ENCODE measurements at regions not wholly inside any gene's neighbourhood (a gene's known extent, or its start where the extent isn't known, plus 50 kb on each side); places are given as distances from the start of the nearest gene placed in this dataset.

GRCh38 chr4:159520074-159520473 lies 417.2 kb downstream of the RAPGEF2 start:
- H3K27ac ChIP-seq (ENCODE audit: low read length): no peak overlapping the region
- no peak overlapping the region for H3K4me3 ChIP-seq (ENCODE audit: low read depth in 1 of 2, low read length in 2 of 2)
- no peak overlapping the region for H2AFZ ChIP-seq (ENCODE audit: low read depth, low read length)
- H3K27me3 ChIP-seq (ENCODE audit: insufficient read depth, low read length, poor library complexity): no peaks in the 10 kb centered on the region
- H3K36me3 ChIP-seq (ENCODE audit: insufficient read depth, low read length): no peaks in the 10 kb centered on the region
- no peaks in the 10 kb centered on the region for H3K4me1 ChIP-seq (ENCODE audit: insufficient read depth, low read length)
- H3K9me3 ChIP-seq (ENCODE audit: insufficient read depth, low read length, severe bottlenecking): no peaks in the 10 kb centered on the region
- H4K20me1 ChIP-seq (ENCODE audit: insufficient read depth, low read length): no peaks in the 10 kb centered on the region
- H3K9ac ChIP-seq (ENCODE audit: low read depth, low read length): no peak overlapping the region
- DNase-seq (no peak), ATAC-seq (ENCODE audit: insufficient read depth, low read depth) (no peak)
- no peak overlapping the region for H3K4me2 ChIP-seq (ENCODE audit: insufficient read depth, low read length)
- H3K79me2 ChIP-seq (ENCODE audit: insufficient read depth, low read length): no peaks in the 10 kb centered on the region
- no peak for TF ChIP-seq EZH2 (IDR thresholded peaks at IDR 0.05; ENCODE audit: borderline replicate concordance, low read depth, low read length, severe bottlenecking)
- TF ChIP-seq, protein P1, sequence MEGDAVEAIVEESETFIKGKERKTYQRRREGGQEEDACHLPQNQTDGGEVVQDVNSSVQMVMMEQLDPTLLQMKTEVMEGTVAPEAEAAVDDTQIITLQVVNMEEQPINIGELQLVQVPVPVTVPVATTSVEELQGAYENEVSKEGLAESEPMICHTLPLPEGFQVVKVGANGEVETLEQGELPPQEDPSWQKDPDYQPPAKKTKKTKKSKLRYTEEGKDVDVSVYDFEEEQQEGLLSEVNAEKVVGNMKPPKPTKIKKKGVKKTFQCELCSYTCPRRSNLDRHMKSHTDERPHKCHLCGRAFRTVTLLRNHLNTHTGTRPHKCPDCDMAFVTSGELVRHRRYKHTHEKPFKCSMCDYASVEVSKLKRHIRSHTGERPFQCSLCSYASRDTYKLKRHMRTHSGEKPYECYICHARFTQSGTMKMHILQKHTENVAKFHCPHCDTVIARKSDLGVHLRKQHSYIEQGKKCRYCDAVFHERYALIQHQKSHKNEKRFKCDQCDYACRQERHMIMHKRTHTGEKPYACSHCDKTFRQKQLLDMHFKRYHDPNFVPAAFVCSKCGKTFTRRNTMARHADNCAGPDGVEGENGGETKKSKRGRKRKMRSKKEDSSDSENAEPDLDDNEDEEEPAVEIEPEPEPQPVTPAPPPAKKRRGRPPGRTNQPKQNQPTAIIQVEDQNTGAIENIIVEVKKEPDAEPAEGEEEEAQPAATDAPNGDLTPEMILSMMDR (IDR thresholded peaks at IDR 0.05; ENCODE audit: borderline replicate concordance, extremely low read depth, low read length, poor library complexity, severe bottlenecking): no peak

DNA sequence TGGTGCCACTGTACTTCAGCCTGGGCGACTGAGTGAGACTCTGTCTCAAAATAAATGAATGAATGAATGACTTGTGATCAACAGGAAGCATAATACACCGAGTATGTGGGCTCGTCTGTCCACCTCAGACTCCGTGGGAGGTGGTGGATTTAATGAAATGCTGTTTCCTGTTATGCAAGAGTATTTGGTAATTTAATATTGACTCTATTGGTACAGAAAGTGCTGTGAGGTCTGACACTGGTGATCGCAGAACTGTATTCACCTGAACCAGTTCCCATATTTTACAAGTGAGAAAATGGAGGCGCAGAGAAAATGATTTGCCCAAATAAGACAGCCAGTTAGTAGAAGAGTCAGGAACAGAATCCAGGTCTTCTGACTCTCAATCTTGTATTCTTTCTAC lies 423.3 kb downstream of the RAPGEF2 start:
- ATAC-seq (ENCODE audit: insufficient read depth, low read depth) (no peak), DNase-seq (no peak)
- H3K79me2 ChIP-seq (ENCODE audit: insufficient read depth, low read length): no peaks in the 10 kb centered on the region
- no peaks in the 10 kb centered on the region for H3K9me3 ChIP-seq (ENCODE audit: insufficient read depth, low read length, severe bottlenecking)
- H3K4me3 ChIP-seq (ENCODE audit: low read depth in 1 of 2, low read length in 2 of 2): no peak overlapping the region
- H4K20me1 ChIP-seq (ENCODE audit: insufficient read depth, low read length): no peaks in the 10 kb centered on the region
- no peaks in the 10 kb centered on the region for H3K36me3 ChIP-seq (ENCODE audit: insufficient read depth, low read length)
- H3K4me1 ChIP-seq (ENCODE audit: insufficient read depth, low read length): no peaks in the 10 kb centered on the region
- no peak for TF ChIP-seq EZH2 (IDR thresholded peaks at IDR 0.05; ENCODE audit: borderline replicate concordance, low read depth, low read length, severe bottlenecking)
- TF ChIP-seq, protein P1 (IDR thresholded peaks at IDR 0.05; ENCODE audit: borderline replicate concordance, extremely low read depth, low read length, poor library complexity, severe bottlenecking): no peak
- H2AFZ ChIP-seq (ENCODE audit: low read depth, low read length): no peak overlapping the region
- no peaks in the 10 kb centered on the region for H3K27me3 ChIP-seq (ENCODE audit: insufficient read depth, low read length, poor library complexity)
- H3K4me2 ChIP-seq (ENCODE audit: insufficient read depth, low read length): no peak overlapping the region
- no peak overlapping the region for H3K9ac ChIP-seq (ENCODE audit: low read depth, low read length)
- no peak overlapping the region for H3K27ac ChIP-seq (ENCODE audit: low read length)

DNA sequence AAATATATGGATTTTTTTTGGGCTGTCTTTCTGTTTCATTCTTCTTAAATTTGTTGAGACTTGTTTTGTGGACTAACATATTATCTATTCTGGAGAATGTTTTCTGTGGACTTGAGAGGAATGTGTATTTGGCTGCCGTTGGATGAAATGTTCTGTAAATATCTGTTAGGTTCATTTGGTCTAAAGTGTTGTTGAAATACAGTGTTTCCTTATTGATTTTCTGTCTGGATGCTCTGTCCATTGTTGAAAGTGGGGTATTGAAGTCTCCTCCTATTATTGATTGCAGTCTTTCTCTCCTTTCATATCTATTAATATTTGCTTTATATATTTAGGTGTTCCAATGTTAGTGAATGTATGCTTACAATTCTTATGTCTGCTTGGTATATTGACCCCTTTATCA lies 431.8 kb downstream of the RAPGEF2 start:
- Histone ChIP-seq H3K27ac (ENCODE audit: low read length) (no peak overlapping the region), H3K4me1 (ENCODE audit: insufficient read depth, low read length) (no peaks in the 10 kb centered on the region), H3K4me3 (ENCODE audit: low read depth in 1 of 2, low read length in 2 of 2) (no peak overlapping the region), H2AFZ (ENCODE audit: low read depth, low read length) (no peak overlapping the region), H3K27me3 (ENCODE audit: insufficient read depth, low read length, poor library complexity) (no peaks in the 10 kb centered on the region), H3K9me3 (ENCODE audit: insufficient read depth, low read length, severe bottlenecking) (no peaks in the 10 kb centered on the region), H3K9ac (ENCODE audit: low read depth, low read length) (no peak overlapping the region), H3K79me2 (ENCODE audit: insufficient read depth, low read length) (no peaks in the 10 kb centered on the region), H3K4me2 (ENCODE audit: insufficient read depth, low read length) (no peak overlapping the region), H3K36me3 (ENCODE audit: insufficient read depth, low read length) (no peaks in the 10 kb centered on the region), H4K20me1 (ENCODE audit: insufficient read depth, low read length) (no peaks in the 10 kb centered on the region)
- TF ChIP-seq, protein P1 (IDR thresholded peaks at IDR 0.05; ENCODE audit: borderline replicate concordance, extremely low read depth, low read length, poor library complexity, severe bottlenecking): no peak
- TF ChIP-seq EZH2 (IDR thresholded peaks at IDR 0.05; ENCODE audit: borderline replicate concordance, low read depth, low read length, severe bottlenecking): no peak
- no peak for DNase-seq
- no peak for ATAC-seq (ENCODE audit: insufficient read depth, low read depth)

DNA sequence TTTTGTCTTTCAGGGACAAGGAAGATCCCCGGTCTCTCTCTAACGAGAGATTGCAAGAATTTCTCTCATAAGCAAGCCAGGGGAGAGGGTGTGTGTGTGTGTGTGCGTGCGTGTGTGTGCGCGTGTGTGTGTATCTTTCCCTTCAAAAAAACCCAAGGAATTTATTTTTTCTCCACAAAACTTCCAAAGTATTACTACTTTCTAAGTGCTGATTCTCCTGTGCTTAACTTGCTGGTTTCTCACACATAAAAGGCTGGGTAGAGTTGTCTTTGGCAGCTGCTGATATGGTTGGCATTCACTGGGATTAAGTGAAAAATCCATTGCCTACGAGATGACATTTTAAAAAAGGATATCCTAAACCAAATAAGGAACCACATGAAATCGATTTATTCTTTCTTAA lies 435.7 kb downstream of the RAPGEF2 start:
- H3K4me3 ChIP-seq (ENCODE audit: low read depth in 1 of 2, low read length in 2 of 2): no peak overlapping the region
- TF ChIP-seq, protein P1 (IDR thresholded peaks at IDR 0.05; ENCODE audit: borderline replicate concordance, extremely low read depth, low read length, poor library complexity, severe bottlenecking): no peak
- TF ChIP-seq EZH2 (IDR thresholded peaks at IDR 0.05; ENCODE audit: borderline replicate concordance, low read depth, low read length, severe bottlenecking): no peak
- H4K20me1 ChIP-seq (ENCODE audit: insufficient read depth, low read length): no peaks in the 10 kb centered on the region
- H3K36me3 ChIP-seq (ENCODE audit: insufficient read depth, low read length): no peaks in the 10 kb centered on the region
- no peak overlapping the region for H3K4me2 ChIP-seq (ENCODE audit: insufficient read depth, low read length)
- H3K9me3 ChIP-seq (ENCODE audit: insufficient read depth, low read length, severe bottlenecking): no peaks in the 10 kb centered on the region
- no peaks in the 10 kb centered on the region for H3K27me3 ChIP-seq (ENCODE audit: insufficient read depth, low read length, poor library complexity)
- no peaks in the 10 kb centered on the region for H3K79me2 ChIP-seq (ENCODE audit: insufficient read depth, low read length)
- DNase-seq (no peak), ATAC-seq (ENCODE audit: insufficient read depth, low read depth) (no peak)
- H3K9ac ChIP-seq (ENCODE audit: low read depth, low read length): no peak overlapping the region
- no peak overlapping the region for H2AFZ ChIP-seq (ENCODE audit: low read depth, low read length)
- H3K4me1 ChIP-seq (ENCODE audit: insufficient read depth, low read length): no peaks in the 10 kb centered on the region
- no peak overlapping the region for H3K27ac ChIP-seq (ENCODE audit: low read length)
